SK-N-MC (cell line): ENCODE measurements at regions not wholly inside any gene's neighbourhood (a gene's known extent, or its start where the extent isn't known, plus 50 kb on each side); places are given as distances from the start of the nearest gene placed in this dataset.

Experiments used
- EZH2 ChIP-seq: fragments of 200-600 bp; sonication (generic); IDR thresholded peaks from one replicate; pipeline ENCODE4 v1.6.1; 2017; ENCODE audit warnings: antibody characterized with exemption
- POLR2AphosphoS5 ChIP-seq: IDR thresholded peaks from 2 replicates; pipeline ENCODE4 v1.6.1; 2012; ENCODE audit warnings: mild to moderate bottlenecking, low read depth, low read length, borderline replicate concordance

DNA sequence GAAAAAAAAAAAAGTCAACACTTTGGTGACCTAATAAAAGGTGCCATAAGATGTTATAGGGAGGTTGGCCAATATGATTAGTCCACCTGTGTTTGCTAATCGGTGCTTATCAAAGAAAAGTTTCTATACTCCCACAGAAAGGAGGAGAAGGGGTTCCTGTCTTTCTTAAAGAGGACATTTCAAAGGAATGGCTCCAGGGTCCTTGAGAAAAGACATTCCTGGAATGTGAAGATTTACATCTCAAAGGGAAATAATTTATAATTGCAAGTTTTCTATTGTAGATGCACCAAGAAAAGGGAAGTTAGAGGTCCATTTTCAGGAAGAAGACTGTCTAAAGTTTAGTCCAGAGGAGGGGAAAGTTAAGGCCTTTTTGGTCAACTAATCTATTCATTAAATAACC lies 715.3 kb downstream of the NXPH1 start:
- TF ChIP-seq POLR2AphosphoS5 (no peak), EZH2 (no peak)
